ENCODE measurements at regions not wholly inside any gene's neighbourhood (a gene's known extent, or its start where the extent isn't known, plus 50 kb on each side); places are given as distances from the start of the nearest gene placed in this dataset.

DNA sequence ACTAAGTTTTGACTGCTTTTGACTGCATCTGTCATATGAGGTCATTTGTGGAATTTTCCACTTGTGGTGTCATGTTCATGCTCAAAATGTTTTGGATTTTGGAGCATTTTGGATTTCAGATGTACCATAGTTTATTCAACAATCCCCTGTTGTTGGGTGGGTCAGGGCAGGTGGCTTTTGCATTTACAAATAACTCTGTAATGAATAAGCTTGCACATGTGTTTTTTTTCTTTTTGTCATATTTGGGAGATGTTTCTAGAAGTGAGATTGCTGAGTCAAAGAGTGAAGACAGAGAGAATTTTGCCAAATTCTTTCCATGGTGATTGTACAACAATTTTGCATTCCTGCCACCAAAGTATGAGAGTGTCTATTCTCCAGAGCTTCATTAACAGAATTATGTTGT, 62.4 kb upstream of the ADPGK start:
- TF ChIP-seq CTCF (IDR thresholded peaks at IDR 0.05) (no peak), POLR2AphosphoS5 (IDR thresholded peaks at IDR 0.05) (no peak), POLR2A (IDR thresholded peaks at IDR 0.05) (no peak)

Measured in prostate gland (tissue), 2 donors.